ENCODE measurements at regions not wholly inside any gene's neighbourhood (a gene's known extent, or its start where the extent isn't known, plus 50 kb on each side); places are given as distances from the start of the nearest gene placed in this dataset.

GRCh38 chr16:85534536-85535351, 78.4 kb upstream of the GSE1 start:
- in situ Hi-C loops (cut with HindIII; ENCODE audit: low sequenced_read_pairs): no loop called here
- TF ChIP-seq CTCF (IDR thresholded peaks at IDR 0.05; ENCODE audit: low read depth, low read length): no peak
- no peak for DNase-seq (ENCODE audit: low read depth, low spot score)
- H3K4me3 ChIP-seq (ENCODE audit: low read depth, low read length): no peak overlapping the region

- no peak for DNase-seq (ENCODE audit: low read depth, low spot score)
- H3K4me3 ChIP-seq (ENCODE audit: low read depth, low read length): no peak overlapping the region
- TF ChIP-seq CTCF (IDR thresholded peaks at IDR 0.05; ENCODE audit: low read depth, low read length): no peak
- in situ Hi-C loops (cut with HindIII; ENCODE audit: low sequenced_read_pairs): no loop called here
Observed at GRCh38 chr16:85535352-85536072, 77.6 kb upstream of the GSE1 start.

- in situ Hi-C loops (cut with HindIII; ENCODE audit: low sequenced_read_pairs): no loop called here
- no peak for TF ChIP-seq CTCF (IDR thresholded peaks at IDR 0.05; ENCODE audit: low read depth, low read length)
- DNase-seq (ENCODE audit: low read depth, low spot score): no peak
- H3K4me3 ChIP-seq (ENCODE audit: low read depth, low read length): no peak overlapping the region
Observed at GRCh38 chr16:85536073-85536410, 77.1 kb upstream of the GSE1 start.

- TF ChIP-seq CTCF (IDR thresholded peaks at IDR 0.05; ENCODE audit: low read depth, low read length): no peak
- in situ Hi-C loops (cut with HindIII; ENCODE audit: low sequenced_read_pairs): no loop called here
- no peak for DNase-seq (ENCODE audit: low read depth, low spot score)
- no peak overlapping the region for H3K4me3 ChIP-seq (ENCODE audit: low read depth, low read length)
Observed at GRCh38 chr16:85536411-85537330, 76.5 kb upstream of the GSE1 start.

- in situ Hi-C loops (cut with HindIII; ENCODE audit: low sequenced_read_pairs): no loop called here
- no peak for TF ChIP-seq CTCF (IDR thresholded peaks at IDR 0.05; ENCODE audit: low read depth, low read length)
- no peak overlapping the region for H3K4me3 ChIP-seq (ENCODE audit: low read depth, low read length)
- DNase-seq (ENCODE audit: low read depth, low spot score): no peak
Observed at GRCh38 chr16:85537331-85537788, 75.8 kb upstream of the GSE1 start.

- DNase-seq (ENCODE audit: low read depth, low spot score): no peak
- no peak for TF ChIP-seq CTCF (IDR thresholded peaks at IDR 0.05; ENCODE audit: low read depth, low read length)
- H3K4me3 ChIP-seq (ENCODE audit: low read depth, low read length): no peak overlapping the region
- in situ Hi-C loops (cut with HindIII; ENCODE audit: low sequenced_read_pairs): no loop called here
Observed at GRCh38 chr16:85537795-85538401, 75.2 kb upstream of the GSE1 start.

Data from astrocyte of the spinal cord (primary cell).